GM12892 (cell line): ENCODE measurements at regions not wholly inside any gene's neighbourhood (a gene's known extent, or its start where the extent isn't known, plus 50 kb on each side); places are given as distances from the start of the nearest gene placed in this dataset.

Experiments used
- POLR2A ChIP-seq: IDR thresholded peaks from 2 replicates; pipeline ENCODE4 v1.6.1; 2011; ENCODE audit warnings: low read depth, low read length, control low read depth
- TAF1 ChIP-seq: IDR thresholded peaks from 2 replicates; pipeline ENCODE4 v1.6.1; 2011; ENCODE audit warnings: low read depth, mild to moderate bottlenecking, control low read depth, low read length, borderline replicate concordance

DNA sequence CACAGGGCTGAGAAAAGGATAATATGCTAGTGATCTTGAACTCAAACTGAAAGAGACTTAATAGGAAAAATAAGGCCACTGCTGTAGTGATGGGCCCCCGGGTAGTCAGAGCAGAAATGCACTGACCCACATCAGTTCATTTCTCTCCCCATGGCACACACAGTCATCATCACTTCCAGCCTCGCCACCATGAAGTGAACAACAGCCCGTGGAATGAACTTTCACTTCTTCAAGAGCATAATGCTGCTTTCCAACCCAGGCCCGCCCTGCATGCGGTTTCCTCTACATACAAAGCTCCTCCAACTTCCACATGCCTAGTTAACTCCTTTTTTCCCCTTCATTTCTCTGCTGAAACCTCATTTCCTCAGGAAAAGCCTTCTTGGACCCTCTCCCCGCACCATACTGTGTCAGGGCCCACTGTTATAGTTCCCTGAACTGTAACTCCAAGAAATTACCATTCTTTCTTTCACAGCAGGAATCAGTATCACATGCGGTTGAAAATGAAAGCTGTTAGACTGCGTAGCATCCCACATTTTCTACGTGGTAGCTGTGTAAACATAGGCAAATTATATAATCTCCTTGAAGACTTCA is 65.8 kb upstream of the SMIM36 start:
- TF ChIP-seq POLR2A (no peak), TAF1 (no peak)
